Right cardiac atrium (tissue), 5 donors: ENCODE measurements at regions not wholly inside any gene's neighbourhood (a gene's known extent, or its start where the extent isn't known, plus 50 kb on each side); places are given as distances from the start of the nearest gene placed in this dataset.

Experiments used
- ATAC-seq, 2 donors: fragments of 200-7000 bp; cut with Tn5 transposase; one replicate each; pipeline versions ENCODE4 v1.8.0 to v1.9.1; 2020; ENCODE audit warnings: moderate library complexity in 2 of 2, mild to moderate bottlenecking in 1 of 2
- DNase-seq, 3 donors: peaks; one replicate each; pipeline ENCODE4 v3.0.0-alpha.2; 2020
- H3K27ac ChIP-seq: one replicate; pipeline ENCODE4 v1.5.1; 2013; ENCODE audit warnings: mild to moderate bottlenecking, low read length, control low read depth, moderate library complexity
- H3K27me3 ChIP-seq: one replicate; pipeline ENCODE4 v1.6.1; 2013; ENCODE audit not compliant: control insufficient read depth, insufficient read depth
- H3K4me1 ChIP-seq: one replicate; pipeline ENCODE4 v1.6.1; 2013; ENCODE audit warnings: low read length; ENCODE audit not compliant: control insufficient read depth, insufficient read depth
- H3K4me3 ChIP-seq: one replicate; pipeline ENCODE4 v1.5.1; 2013; ENCODE audit warnings: low read length, control low read depth
- H3K9me3 ChIP-seq: one replicate; pipeline ENCODE4 v1.6.1; 2013; ENCODE audit warnings: low read length; ENCODE audit not compliant: control insufficient read depth
- WGBS: extraction: QIAGEN DNeasy Blood & Tissue Kit; methylation state at CpG from one replicate; pipeline ENCODE4 v1.1.7; 2013; 5-methylcytosine and 5-hydroxymethylcytosine counted together
- intact Hi-C, 4 donors: fragments of 100-400 bp; cut with DNase I; formaldehyde crosslinking; loops; one replicate each; pipeline versions ENCODE4 v1.11.0 to v1.14.0; 2022 to 2023
- donor health status: healthy with polysubstance abuse.
- donor health status: DM: no; HTN: yes; CAD: no.
- donor health status: DM: no; HTN: no; CAD: no.
- donor health status: DM: no; HTN: yes; CAD: no; lungs with severe emphysema.
- donor health status: DM: yes; HTN: yes; CAD: no.

DNA sequence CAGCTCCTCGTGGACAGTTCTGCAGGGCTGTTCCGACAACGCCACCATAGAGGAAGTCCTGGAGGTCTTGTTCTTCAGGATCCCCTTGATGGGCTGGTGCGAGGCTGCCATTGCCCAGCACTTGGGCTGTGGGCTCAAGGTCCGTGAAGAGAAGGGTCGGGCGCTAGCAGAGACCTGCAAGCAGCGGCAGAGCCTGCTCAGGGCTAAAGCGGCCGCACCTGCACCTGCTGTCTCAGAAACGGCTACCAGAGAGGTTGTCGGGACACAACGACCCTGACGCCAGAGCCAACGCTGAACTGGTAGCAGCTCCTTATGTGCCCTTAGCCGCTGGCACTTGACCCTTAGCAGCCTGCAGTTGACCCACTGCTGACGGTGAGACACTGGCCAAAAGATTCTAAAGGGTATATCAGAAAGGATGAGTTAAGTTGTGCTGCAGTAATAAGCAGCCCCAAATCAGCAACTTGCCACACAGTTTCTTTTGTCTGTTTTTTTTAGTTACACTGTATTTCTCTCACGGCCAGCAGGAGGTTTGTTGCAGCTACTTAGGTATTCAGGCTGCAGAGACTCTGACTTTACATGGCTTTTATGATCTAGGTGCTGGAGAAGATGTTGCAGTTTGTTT lies 55.5 kb upstream of the ST6GAL2 start:
- no peaks in the 10 kb centered on the region for H3K4me1 ChIP-seq
- no peaks in the 10 kb centered on the region for H3K27me3 ChIP-seq
- H3K9me3 ChIP-seq, result no peaks in the 10 kb centered on the region
- DNase-seq (peak in 2 of 3 donors; percentile 33 to 36), ATAC-seq (no peak)
- 89% methylated on average over 18 of the region's 18 CpGs for WGBS
- H3K27ac ChIP-seq, result no peak overlapping the region
- intact Hi-C loops, result no loop called here
- H3K4me3 ChIP-seq, result no peak overlapping the region

DNA sequence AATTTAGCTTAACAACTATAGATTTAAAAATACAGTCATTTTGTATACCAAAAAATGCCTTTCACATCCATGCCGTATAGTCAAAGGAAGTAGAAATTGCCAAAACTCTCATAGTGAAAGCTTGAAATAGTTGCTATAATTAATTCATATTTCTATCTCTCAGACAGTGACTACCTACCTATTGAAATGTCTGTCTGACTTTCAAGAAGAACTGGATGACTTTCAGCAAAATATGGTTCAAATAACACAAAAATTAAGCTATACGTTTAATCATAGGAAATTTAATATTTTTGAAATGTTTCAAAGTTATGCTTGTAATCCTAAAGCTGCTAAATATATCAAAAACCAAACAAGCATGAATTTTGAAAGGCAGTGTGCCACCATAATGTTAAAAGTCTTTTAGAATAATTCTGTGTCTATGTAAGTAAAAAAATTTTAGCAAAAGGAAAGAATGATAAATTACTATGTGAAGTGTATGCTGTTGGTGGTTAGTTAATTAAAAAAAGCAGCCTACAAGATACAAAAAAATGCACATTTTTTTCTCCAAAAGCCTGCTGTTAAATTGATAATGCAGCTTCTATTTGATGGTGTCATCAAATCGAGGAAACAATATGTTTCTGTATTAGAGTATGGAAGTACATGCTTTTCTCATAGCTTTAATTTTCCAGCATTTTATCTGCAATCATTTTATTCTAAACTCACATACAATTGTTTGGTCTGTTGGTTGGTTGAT lies 57.7 kb upstream of the ST6GAL2 start:
- no peaks in the 10 kb centered on the region for H3K4me1 ChIP-seq
- DNase-seq (no peak), ATAC-seq (no peak)
- H3K27me3 ChIP-seq, result no peaks in the 10 kb centered on the region
- intact Hi-C loops, result no loop called here
- no peaks in the 10 kb centered on the region for H3K9me3 ChIP-seq
- H3K27ac ChIP-seq, result no peak overlapping the region
- no peak overlapping the region for H3K4me3 ChIP-seq
- WGBS, result 53% methylated on average over 3 of the region's 3 CpGs

DNA sequence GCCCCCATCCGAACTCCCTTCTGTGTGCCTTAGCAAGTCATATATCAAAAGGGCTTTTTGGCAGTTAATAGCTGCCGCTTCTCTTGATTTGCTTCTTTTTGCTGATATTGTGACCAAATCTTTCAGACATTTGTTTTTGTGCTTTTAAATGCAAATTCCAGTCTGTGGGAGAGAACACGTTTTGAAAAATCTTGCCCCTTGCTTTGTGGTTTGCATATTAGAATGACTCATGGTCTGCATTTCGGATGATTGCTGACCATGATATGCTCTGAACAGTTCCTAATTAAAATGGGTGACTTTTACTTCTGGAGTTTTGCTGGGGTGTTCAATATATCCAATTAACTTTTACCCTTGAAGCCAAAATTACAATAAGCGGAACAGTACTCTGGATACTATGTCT lies 58.2 kb upstream of the ST6GAL2 start:
- H3K27ac ChIP-seq, result no peak overlapping the region
- no peaks in the 10 kb centered on the region for H3K9me3 ChIP-seq
- no peaks in the 10 kb centered on the region for H3K27me3 ChIP-seq
- DNase-seq (no peak), ATAC-seq (no peak)
- 70% methylated on average over 5 of the region's 5 CpGs for WGBS
- intact Hi-C loops, result no loop called here
- no peak overlapping the region for H3K4me3 ChIP-seq
- H3K4me1 ChIP-seq, result no peaks in the 10 kb centered on the region

DNA sequence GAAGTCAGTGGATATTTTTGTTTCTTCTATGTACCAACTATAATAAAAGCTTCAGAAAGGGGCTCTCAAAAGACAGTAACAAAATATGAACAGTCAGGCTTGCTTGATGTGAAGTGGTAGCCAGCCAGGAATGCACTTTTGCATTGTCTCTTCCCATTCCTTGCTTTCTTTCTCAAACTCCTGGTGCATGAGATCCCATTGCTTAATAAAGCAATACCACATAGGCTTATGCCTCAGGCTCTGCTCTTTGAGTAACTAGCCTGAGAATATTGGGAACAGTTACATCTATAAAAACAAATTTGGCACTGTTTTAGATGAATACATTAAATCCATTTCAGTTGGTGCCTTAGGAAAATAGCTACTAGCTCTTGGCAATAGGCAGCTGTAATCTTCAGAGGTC lies 62.6 kb upstream of the ST6GAL2 start:
- Histone ChIP-seq H3K4me1 (no peaks in the 10 kb centered on the region), H3K27me3 (no peaks in the 10 kb centered on the region), H3K4me3 (no peak overlapping the region), H3K27ac (no peak overlapping the region), H3K9me3 (no peaks in the 10 kb centered on the region)
- intact Hi-C loops, result no loop called here
- no peak for ATAC-seq
- DNase-seq, result no peak

DNA sequence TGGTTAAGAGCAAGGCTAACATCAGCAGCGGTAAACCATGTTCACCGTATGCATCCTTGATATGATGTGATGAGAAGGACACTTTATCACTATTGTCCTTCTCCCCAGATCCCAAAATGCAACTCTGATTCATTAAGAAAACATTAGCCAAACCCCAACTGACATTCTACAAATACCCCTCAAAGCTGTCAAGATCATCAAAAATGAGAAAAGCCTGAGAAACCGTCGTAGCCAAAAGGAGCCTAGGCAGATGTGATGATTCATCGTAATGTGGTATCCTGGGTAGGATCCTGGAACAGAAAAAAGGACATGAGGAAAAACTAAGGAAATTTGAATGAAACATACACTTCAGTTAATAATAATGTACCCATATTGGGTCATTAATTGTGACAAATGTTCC lies 67.3 kb upstream of the ST6GAL2 start:
- WGBS, result 89% methylated on average over 5 of the region's 5 CpGs
- no peaks in the 10 kb centered on the region for H3K27me3 ChIP-seq
- ATAC-seq, result no peak
- no peaks in the 10 kb centered on the region for H3K9me3 ChIP-seq
- no peak overlapping the region for H3K4me3 ChIP-seq
- H3K27ac ChIP-seq, result no peak overlapping the region
- DNase-seq, result no peak
- intact Hi-C loops, result no loop called here
- H3K4me1 ChIP-seq, result no peaks in the 10 kb centered on the region

DNA sequence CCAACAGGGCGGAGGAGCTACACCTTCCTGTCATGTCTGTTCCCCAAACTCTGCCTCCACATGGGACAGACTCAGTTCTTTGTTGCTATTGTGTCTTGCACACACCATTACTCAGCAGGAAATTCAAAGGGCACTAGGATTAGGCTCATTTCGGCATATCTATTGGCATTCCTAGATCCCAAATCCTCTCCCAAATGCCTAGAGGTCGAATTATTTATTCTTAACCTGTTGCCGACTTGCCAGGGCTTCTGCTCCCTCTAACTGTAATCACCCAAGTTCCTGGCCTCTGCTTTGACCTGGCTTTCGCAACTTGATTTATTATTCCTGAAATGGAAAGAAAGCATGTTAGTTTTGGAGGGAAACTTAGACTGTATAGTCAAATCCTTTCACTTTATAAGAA lies 67.8 kb upstream of the ST6GAL2 start:
- DNase-seq (no peak), ATAC-seq (peak; percentile 31 to 79)
- no peak overlapping the region for H3K27ac ChIP-seq
- WGBS, result 44% methylated on average over 5 of the region's 5 CpGs
- H3K4me1 ChIP-seq, result no peaks in the 10 kb centered on the region
- H3K27me3 ChIP-seq, result no peaks in the 10 kb centered on the region
- no peak overlapping the region for H3K4me3 ChIP-seq
- H3K9me3 ChIP-seq, result no peaks in the 10 kb centered on the region
- intact Hi-C loops, result no loop called here

DNA sequence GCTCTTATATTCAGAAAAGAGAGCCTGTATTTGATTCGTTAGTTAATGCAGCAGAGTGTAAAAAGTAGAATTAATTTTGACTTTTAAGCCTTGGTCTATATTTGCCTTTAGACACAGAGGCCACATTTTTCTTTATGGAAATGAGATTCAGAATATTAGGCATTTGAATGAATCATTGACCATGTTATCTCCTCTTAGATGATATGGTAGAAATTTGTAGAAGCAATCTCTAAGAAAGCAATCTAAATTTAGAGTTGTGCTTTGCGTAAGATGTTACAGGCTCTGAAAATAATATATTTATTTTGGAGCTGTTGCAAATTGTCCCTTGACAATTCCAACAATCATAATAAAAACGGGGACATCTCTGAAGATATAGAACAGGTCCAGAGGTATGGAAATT lies 68.3 kb upstream of the ST6GAL2 start:
- no peak for DNase-seq

DNA sequence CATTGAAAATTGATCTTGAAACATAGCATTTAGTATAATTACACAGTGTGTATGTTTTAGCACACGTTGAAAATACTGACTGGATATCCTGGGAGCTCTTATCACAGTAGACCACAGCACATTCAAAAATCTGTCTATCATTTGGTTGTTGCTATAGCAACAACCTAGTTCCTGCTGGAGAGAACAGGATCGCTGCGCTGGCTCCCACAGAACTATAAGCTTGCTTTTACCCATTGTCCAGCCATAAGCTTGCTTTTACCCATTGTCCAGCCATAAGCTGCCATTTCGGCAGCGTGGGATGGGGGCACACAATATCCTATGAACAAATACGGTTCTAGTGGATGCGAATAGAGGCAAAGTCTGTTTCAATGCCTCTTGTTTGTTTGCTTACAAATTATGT lies 70.4 kb upstream of the ST6GAL2 start:
- no peaks in the 10 kb centered on the region for H3K27me3 ChIP-seq
- peaks cover 3% of the 10 kb centered on the region for H3K4me1 ChIP-seq
- intact Hi-C loops, result no loop called here
- DNase-seq (no peak), ATAC-seq (no peak)
- no peak overlapping the region for H3K27ac ChIP-seq
- WGBS, result 55% methylated on average over 7 of the region's 7 CpGs
- H3K4me3 ChIP-seq, result no peak overlapping the region
- no peaks in the 10 kb centered on the region for H3K9me3 ChIP-seq

More for the DNA sequence above, 68.3 kb upstream of the ST6GAL2 start:
- H3K27ac ChIP-seq, result no peak overlapping the region
- H3K9me3 ChIP-seq, result no peaks in the 10 kb centered on the region
- no peaks in the 10 kb centered on the region for H3K27me3 ChIP-seq
- no peaks in the 10 kb centered on the region for H3K4me1 ChIP-seq
- 39% methylated on average over 3 of the region's 3 CpGs for WGBS
- H3K4me3 ChIP-seq, result no peak overlapping the region
- no peak for ATAC-seq
- intact Hi-C loops, result no loop called here

DNA sequence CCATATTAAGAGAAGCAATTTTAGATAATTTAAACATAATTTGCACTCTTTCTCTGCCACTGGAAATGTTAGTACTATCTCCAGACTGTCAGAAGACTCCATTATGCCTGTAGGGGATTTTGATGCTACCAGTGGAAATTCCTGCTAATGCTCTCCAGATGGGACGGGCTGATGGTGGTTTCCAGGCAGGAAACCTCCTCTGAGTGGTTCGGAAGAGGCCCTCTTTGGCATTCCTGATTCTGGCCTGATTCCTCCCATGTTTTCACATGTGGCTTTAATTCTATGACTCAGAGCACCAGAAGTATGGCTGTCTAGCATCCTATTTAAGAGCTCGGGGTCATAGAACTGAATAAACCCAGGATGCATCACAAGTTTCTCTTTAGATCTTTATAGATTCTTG lies 70.9 kb upstream of the ST6GAL2 start:
- H3K27me3 ChIP-seq, result no peaks in the 10 kb centered on the region
- WGBS, result 35% methylated on average over 3 of the region's 3 CpGs
- peak; percentile 38 to 56 for ATAC-seq

DNA sequence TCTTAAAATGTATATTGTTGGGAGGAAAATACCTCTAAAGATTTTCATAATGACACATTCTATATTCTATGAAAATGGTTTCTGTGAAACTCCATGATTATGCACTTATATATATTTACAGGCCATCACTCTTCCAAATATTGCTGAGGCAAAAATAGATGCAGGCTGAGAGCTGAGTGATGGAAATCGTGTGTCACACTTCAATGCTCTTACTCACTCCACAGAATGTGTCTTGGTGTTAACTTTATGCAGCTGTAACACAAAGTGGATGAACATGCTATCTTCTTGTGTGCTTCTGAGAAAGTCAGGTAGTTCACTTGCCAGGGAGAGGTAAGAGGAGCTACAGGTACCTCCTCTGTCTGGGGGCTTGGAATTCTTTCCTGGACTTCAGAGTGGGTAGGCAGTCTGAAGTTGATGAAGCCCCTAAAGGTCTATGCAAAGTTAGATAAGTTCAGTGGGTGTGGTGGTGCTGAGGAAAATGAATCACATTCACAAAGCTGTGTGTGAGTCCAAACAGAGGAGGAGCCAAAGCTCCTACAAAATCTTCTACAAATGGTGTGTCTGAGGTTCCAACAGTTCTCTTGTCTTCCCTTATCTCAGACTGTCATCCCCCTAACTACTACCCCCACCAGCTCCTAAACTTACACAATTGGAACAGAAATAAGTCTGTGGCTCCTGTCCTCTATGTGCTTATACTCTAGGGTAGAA lies 74.2 kb upstream of the ST6GAL2 start:
- DNase-seq (no peak), ATAC-seq (peak in 1 of 2 donors; percentile 56)
- peaks cover 3% of the 10 kb centered on the region for H3K4me1 ChIP-seq
- intact Hi-C loops, result no loop called here
- no peak overlapping the region for H3K27ac ChIP-seq
- H3K27me3 ChIP-seq, result no peaks in the 10 kb centered on the region
- WGBS, result 44% methylated on average over 1 of the region's 1 CpG
- H3K4me3 ChIP-seq, result no peak overlapping the region
- no peaks in the 10 kb centered on the region for H3K9me3 ChIP-seq

More for the DNA sequence above, 70.9 kb upstream of the ST6GAL2 start:
- intact Hi-C loops, result no loop called here
- Histone ChIP-seq H3K9me3 (no peaks in the 10 kb centered on the region), H3K4me3 (no peak overlapping the region), H3K4me1 (peaks cover 3% of the 10 kb centered on the region), H3K27ac (no peak overlapping the region)
- DNase-seq, result no peak

DNA sequence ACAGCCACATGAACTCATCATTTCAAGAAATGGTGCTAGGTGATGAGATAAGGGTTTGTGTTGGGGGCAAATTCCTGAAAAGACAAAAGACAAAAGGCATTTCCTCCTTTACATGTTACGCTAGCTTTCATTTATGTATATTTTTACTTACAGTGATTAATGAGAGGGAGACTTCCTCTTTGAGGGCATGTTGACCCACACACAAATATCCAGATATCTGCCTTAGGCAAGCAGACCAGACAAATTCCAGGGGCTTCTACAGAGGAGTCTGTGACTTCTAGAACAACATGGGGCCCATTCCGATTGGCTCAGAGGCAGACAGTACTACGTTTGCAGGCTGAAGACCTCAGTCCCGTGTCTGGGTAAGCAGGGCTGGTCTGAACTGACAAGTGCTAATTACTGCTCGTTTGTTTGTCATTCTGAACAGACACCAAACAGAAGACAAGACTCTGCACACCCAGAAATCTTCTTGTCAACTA lies 74.8 kb upstream of the ST6GAL2 start:
- 34% methylated on average over 5 of the region's 5 CpGs for WGBS
- intact Hi-C loops, result no loop called here
- Histone ChIP-seq H3K27ac (no peak overlapping the region), H3K27me3 (no peaks in the 10 kb centered on the region), H3K4me1 (peaks cover 3% of the 10 kb centered on the region), H3K4me3 (no peak overlapping the region), H3K9me3 (no peaks in the 10 kb centered on the region)
- DNase-seq (no peak), ATAC-seq (peak in 1 of 2 donors; percentile 36)
